Breast epithelium (tissue), 4 donors: ENCODE measurements at regions not wholly inside any gene's neighbourhood (a gene's known extent, or its start where the extent isn't known, plus 50 kb on each side); places are given as distances from the start of the nearest gene placed in this dataset.

ENCODE experiments used
- DNase-seq, 2 donors: peaks; one replicate each; pipeline ENCODE4 v3.0.0-alpha.2; 2019; ENCODE audit warnings: low spot score in 2 of 2
- H3K27ac ChIP-seq, 2 donors: fragments of 200-600 bp; sonication (generic) in 1 of 2; one replicate each; pipeline ENCODE4 v1.5.1; 2016 to 2019; ENCODE audit warnings: mild to moderate bottlenecking in 1 of 2
- H3K27me3 ChIP-seq, 2 donors: fragments of 200-600 bp; sonication (generic) in 1 of 2; one replicate each; pipeline versions ENCODE4 v1.5.1 to v1.6.0; 2017 to 2019; ENCODE audit warnings: control low read depth in 1 of 2, mild to moderate bottlenecking in 1 of 2
- H3K36me3 ChIP-seq: fragments of 200-600 bp; one replicate; pipeline ENCODE4 v1.5.1; 2019
- H3K4me1 ChIP-seq, 2 donors: fragments of 200-600 bp; sonication (generic); one replicate each; pipeline ENCODE4 v1.5.1; 2016 to 2019; ENCODE audit warnings: control low read depth in 1 of 2
- H3K4me3 ChIP-seq, 3 donors: fragments of 200-600 bp; sonication (generic); 1 replicate in 2 of 3; 2 replicates in 1 of 3; pipeline ENCODE4 v1.5.1; 2016 to 2019; ENCODE audit warnings: mild to moderate bottlenecking in 3 of 3, moderate library complexity in 2 of 3
- H3K9me3 ChIP-seq, 2 donors: fragments of 200-600 bp; sonication (generic) in 1 of 2; one replicate each; pipeline ENCODE4 v1.5.1; 2016 to 2019; ENCODE audit warnings: control low read depth in 1 of 2
- CTCF ChIP-seq, 3 donors: fragments of 450-650 bp; IDR thresholded peaks; one replicate each; pipeline ENCODE4 v1.5.1; 2016 to 2017; ENCODE audit warnings: antibody characterized with exemption in 3 of 3, mild to moderate bottlenecking in 3 of 3, moderate library complexity in 3 of 3
- POLR2A ChIP-seq: fragments of 450-650 bp; IDR thresholded peaks from one replicate; pipeline ENCODE4 v1.6.1; 2016; ENCODE audit warnings: antibody characterized with exemption, mild to moderate bottlenecking, moderate library complexity
- POLR2AphosphoS5 ChIP-seq, 3 donors: sonication (generic); formaldehyde crosslinking; IDR thresholded peaks; one replicate each; pipeline ENCODE4 v1.6.1; 2017; ENCODE audit warnings: antibody characterized with exemption in 3 of 3
- intact Hi-C: fragments of 100-400 bp; cut with DNase I; formaldehyde crosslinking; loops from one replicate; pipeline ENCODE4 v1.15.1; 2023; ENCODE audit warnings: low total_unique reads

DNA sequence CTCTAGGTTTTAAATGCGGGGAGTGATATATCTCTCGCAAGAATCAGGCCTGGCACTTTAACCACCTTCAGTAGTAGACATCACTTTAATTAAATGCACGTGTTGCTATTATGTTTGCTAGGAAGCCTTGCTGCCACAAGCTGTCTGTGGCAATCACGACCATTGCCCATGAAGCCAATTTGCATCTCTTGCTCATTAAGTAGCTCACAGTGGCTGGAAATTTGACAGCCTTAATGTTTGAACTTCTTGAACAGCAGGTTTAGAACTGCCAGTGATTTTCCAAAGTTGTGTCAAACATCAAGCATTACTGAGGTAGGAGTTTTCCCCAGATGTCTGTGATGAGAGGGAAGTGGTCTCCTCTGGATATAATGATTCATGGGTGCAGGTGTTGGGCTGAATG, 642.3 kb upstream of the CPEB2 start:
- no peak overlapping the region for H3K27ac ChIP-seq
- TF ChIP-seq CTCF (IDR thresholded peaks at IDR 0.05) (no peak), POLR2A (no peak), POLR2AphosphoS5 (IDR thresholded peaks at IDR 0.05) (no peak)
- no peaks in the 10 kb centered on the region for H3K9me3 ChIP-seq
- no peaks in the 10 kb centered on the region for H3K27me3 ChIP-seq
- no peak for DNase-seq
- intact Hi-C loops = no loop called here
- H3K4me1 ChIP-seq = no peaks in the 10 kb centered on the region
- no peaks in the 10 kb centered on the region for H3K36me3 ChIP-seq
- no peak overlapping the region for H3K4me3 ChIP-seq

DNA sequence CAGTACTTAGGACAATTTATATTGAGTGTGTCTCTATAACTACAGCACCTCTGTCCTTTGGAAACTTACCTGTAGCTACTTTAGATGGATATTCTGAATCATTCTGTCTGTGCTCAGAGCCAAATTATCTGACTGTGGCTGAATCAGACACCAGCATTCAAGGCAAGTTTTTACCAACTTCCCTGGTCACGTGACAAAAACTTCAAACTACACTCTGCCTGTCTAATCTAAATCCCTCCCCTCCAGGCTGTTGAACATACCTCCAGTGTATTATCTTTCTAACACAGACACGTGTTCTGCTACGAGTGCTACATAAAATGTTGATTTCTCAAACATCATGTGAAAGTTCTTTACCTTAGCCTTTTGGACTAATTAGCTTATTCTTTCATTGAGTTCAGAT, 641.2 kb upstream of the CPEB2 start:
- H3K36me3 ChIP-seq = no peaks in the 10 kb centered on the region
- intact Hi-C loops = no loop called here
- no peak for DNase-seq

DNA sequence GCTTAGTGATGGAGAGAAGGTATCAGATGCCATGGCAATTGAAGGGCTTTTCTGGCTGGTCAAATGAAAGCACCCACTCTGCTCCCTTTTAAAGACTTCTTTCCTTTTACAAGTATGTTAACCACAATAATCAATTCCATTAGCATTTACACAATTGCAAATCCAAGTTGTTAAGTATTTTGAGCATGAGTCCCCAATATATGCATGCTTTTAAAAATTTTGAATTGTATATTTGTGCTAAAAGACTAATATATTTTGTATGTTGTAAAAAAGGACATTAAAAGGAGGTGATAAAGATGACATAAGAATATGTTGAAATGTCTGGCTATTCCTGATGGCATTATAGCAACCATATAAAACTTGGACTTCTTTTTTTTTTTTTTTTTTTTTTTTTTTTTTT, 639.9 kb upstream of the CPEB2 start:
- intact Hi-C loops = no loop called here
- Histone ChIP-seq H3K36me3 (no peaks in the 10 kb centered on the region), H3K4me3 (no peak overlapping the region), H3K27me3 (no peaks in the 10 kb centered on the region), H3K9me3 (no peaks in the 10 kb centered on the region), H3K4me1 (no peaks in the 10 kb centered on the region), H3K27ac (no peak overlapping the region)
- DNase-seq = no peak
- TF ChIP-seq CTCF (IDR thresholded peaks at IDR 0.05) (no peak), POLR2AphosphoS5 (IDR thresholded peaks at IDR 0.05) (no peak), POLR2A (no peak)

More for the DNA sequence above, 641.2 kb upstream of the CPEB2 start:
- no peaks in the 10 kb centered on the region for H3K4me1 ChIP-seq
- H3K4me3 ChIP-seq = no peak overlapping the region
- TF ChIP-seq POLR2A (no peak), CTCF (IDR thresholded peaks at IDR 0.05) (no peak), POLR2AphosphoS5 (IDR thresholded peaks at IDR 0.05) (no peak)
- no peaks in the 10 kb centered on the region for H3K9me3 ChIP-seq
- no peak overlapping the region for H3K27ac ChIP-seq
- no peaks in the 10 kb centered on the region for H3K27me3 ChIP-seq

GRCh38 chr4:14364953-14365536, 637.2 kb upstream of the CPEB2 start:
- intact Hi-C loops = no loop called here
- DNase-seq = no peak
- no peaks in the 10 kb centered on the region for H3K36me3 ChIP-seq
- no peak for TF ChIP-seq POLR2AphosphoS5 (IDR thresholded peaks at IDR 0.05)
- TF ChIP-seq POLR2A = no peak
- TF ChIP-seq CTCF (IDR thresholded peaks at IDR 0.05) = no peak
- no peak overlapping the region for H3K27ac ChIP-seq
- H3K27me3 ChIP-seq = no peaks in the 10 kb centered on the region
- no peaks in the 10 kb centered on the region for H3K9me3 ChIP-seq
- H3K4me3 ChIP-seq = no peak overlapping the region
- no peaks in the 10 kb centered on the region for H3K4me1 ChIP-seq

DNA sequence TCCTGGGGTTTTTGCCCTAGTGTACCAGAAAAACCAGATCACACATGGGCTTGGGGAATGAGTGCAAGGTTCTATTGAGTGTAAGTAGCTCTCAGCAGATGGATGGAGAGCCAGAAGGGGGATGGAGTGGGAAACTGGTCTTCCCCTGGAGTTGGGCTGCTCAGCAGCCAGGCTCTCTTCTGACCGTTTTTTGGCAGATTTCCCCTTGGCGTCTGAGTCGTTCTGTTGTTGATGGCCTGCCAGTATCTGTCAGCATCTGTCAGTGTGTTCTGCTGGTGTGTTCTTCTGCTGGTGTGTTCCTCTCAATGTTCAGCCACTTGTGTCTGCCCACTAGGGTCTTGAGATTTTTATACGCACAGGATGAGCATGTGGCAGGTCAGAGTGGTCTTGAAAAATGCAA, 633.9 kb upstream of the CPEB2 start:
- Histone ChIP-seq H3K9me3 (no peaks in the 10 kb centered on the region), H3K27me3 (no peaks in the 10 kb centered on the region), H3K4me1 (no peaks in the 10 kb centered on the region), H3K27ac (no peak overlapping the region), H3K4me3 (no peak overlapping the region), H3K36me3 (no peaks in the 10 kb centered on the region)
- TF ChIP-seq POLR2A = no peak
- no peak for TF ChIP-seq POLR2AphosphoS5 (IDR thresholded peaks at IDR 0.05)
- TF ChIP-seq CTCF (IDR thresholded peaks at IDR 0.05) = no peak
- DNase-seq = no peak
- intact Hi-C loops = no loop called here
